HG03025 (cell line): ENCODE measurements at regions not wholly inside any gene's neighbourhood (a gene's known extent, or its start where the extent isn't known, plus 50 kb on each side); places are given as distances from the start of the nearest gene placed in this dataset.

Source experiments
- ATAC-seq: cut with Tn5 transposase; IDR thresholded peaks from one replicate; pipeline ENCODE4 v1.9.1; 2021; ENCODE audit warnings: mild to moderate bottlenecking, moderate library complexity; ENCODE audit not compliant: unreplicated experiment, low FRiP score

- no peak for ATAC-seq
Observed at GRCh38 chr3:117710501-117710900, 1000.9 kb downstream of the TUSC7 start.

GRCh38 chr3:117719316-117719926, 1009.8 kb downstream of the TUSC7 start:
- ATAC-seq: no peak

GRCh38 chr3:117721866-117722265, 1012.3 kb downstream of the TUSC7 start:
- no peak for ATAC-seq

- no peak for ATAC-seq
Observed at GRCh38 chr3:117722856-117723255, 1013.3 kb downstream of the TUSC7 start.

- no peak for ATAC-seq
Observed at GRCh38 chr3:117723825-117724224, 1014.2 kb downstream of the TUSC7 start.

GRCh38 chr3:117725314-117725713, 1015.7 kb downstream of the TUSC7 start:
- no peak for ATAC-seq

- no peak for ATAC-seq
Observed at GRCh38 chr3:117726776-117727175, 1017.2 kb downstream of the TUSC7 start.

- ATAC-seq: no peak
Observed at GRCh38 chr3:117728226-117728625, 1018.6 kb downstream of the TUSC7 start.

- no peak for ATAC-seq
Observed at GRCh38 chr3:117734496-117734895, 1024.9 kb downstream of the TUSC7 start.

GRCh38 chr3:117735481-117736101, 1026.0 kb downstream of the TUSC7 start:
- no peak for ATAC-seq

- no peak for ATAC-seq
Observed at GRCh38 chr3:117736846-117737245, 1027.3 kb downstream of the TUSC7 start.

GRCh38 chr3:117743993-117744392, 1034.4 kb downstream of the TUSC7 start:
- ATAC-seq: no peak

GRCh38 chr3:117744935-117745334, 1035.4 kb downstream of the TUSC7 start:
- ATAC-seq: no peak

GRCh38 chr3:117745516-117745915, 1035.9 kb downstream of the TUSC7 start:
- ATAC-seq: no peak

GRCh38 chr3:117746066-117746465, 1036.5 kb downstream of the TUSC7 start:
- ATAC-seq: no peak

- ATAC-seq: no peak
Observed at GRCh38 chr3:117748131-117748530, 1038.6 kb downstream of the TUSC7 start.

- ATAC-seq: no peak
Observed at GRCh38 chr3:117750674-117751269, 1041.2 kb downstream of the TUSC7 start.

- no peak for ATAC-seq
Observed at GRCh38 chr3:117751651-117752050, 1042.1 kb downstream of the TUSC7 start.

GRCh38 chr3:117752984-117753717, 1043.6 kb downstream of the TUSC7 start:
- ATAC-seq: no peak

GRCh38 chr3:117754058-117754457, 1044.5 kb downstream of the TUSC7 start:
- no peak for ATAC-seq

- no peak for ATAC-seq
Observed at GRCh38 chr3:117754841-117755240, 1045.3 kb downstream of the TUSC7 start.
